ENCODE measurements at regions not wholly inside any gene's neighbourhood (a gene's known extent, or its start where the extent isn't known, plus 50 kb on each side); places are given as distances from the start of the nearest gene placed in this dataset.
"Not testable (repeated sequence)": the region's sequence is repeated elsewhere in the genome, so short reads cannot be mapped to it uniquely, and the experiment has no call there.

DNA sequence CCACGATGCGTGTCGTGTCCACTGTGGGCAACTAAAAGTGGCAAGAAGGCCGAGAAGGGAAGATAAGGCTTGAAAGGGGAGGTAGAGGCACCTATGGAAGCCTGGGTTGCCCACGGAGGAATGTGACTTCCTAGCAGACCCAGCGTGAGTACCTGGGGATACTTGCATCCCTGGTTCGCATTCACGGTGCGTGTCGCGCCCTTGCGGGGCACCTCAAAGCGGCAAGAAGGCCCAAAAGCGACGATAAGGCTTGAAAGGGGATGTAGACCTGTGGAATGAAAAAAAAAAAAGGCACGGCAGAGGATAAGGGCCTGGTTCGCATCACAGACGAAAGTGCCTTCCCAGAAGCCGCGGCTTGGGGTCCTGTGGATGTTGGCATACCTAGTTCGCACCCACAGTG, 282.9 kb downstream of the ALG10 start:
- no peak for DNase-seq

DNA sequence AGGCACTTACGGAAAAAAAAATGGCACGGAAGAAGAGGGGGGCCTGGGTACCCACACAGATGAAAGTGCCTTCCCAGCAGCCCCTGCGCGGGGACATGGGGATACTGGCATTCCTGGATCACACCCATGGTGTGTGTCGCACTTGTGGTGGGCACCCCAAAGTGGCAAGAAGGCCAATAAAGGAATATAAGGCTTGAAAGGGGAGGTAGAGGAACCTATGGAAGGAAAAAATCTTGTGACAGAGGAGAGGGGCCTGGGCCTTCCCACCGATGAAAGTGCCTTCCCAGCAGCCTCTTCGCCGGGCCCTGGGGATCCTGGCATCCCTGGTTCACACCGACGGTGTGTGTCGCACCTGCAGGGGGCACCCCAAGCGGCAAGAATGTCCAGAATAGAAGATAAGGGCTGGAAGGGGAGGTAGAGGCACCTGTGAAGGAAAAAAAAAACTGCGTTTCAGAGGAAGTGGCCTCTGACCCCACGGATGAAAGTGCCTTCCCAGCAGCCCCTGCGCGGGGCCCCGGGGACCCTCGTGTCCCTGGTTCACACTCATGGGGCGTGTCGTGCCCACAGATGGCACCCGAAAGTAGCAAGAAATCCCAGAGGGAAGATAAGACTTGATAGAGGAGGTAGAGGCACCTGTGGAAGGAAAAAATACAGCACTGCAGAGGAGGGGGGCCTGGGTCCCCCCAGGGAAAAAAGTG, 284.0 kb downstream of the ALG10 start:
- no peak for DNase-seq

DNA sequence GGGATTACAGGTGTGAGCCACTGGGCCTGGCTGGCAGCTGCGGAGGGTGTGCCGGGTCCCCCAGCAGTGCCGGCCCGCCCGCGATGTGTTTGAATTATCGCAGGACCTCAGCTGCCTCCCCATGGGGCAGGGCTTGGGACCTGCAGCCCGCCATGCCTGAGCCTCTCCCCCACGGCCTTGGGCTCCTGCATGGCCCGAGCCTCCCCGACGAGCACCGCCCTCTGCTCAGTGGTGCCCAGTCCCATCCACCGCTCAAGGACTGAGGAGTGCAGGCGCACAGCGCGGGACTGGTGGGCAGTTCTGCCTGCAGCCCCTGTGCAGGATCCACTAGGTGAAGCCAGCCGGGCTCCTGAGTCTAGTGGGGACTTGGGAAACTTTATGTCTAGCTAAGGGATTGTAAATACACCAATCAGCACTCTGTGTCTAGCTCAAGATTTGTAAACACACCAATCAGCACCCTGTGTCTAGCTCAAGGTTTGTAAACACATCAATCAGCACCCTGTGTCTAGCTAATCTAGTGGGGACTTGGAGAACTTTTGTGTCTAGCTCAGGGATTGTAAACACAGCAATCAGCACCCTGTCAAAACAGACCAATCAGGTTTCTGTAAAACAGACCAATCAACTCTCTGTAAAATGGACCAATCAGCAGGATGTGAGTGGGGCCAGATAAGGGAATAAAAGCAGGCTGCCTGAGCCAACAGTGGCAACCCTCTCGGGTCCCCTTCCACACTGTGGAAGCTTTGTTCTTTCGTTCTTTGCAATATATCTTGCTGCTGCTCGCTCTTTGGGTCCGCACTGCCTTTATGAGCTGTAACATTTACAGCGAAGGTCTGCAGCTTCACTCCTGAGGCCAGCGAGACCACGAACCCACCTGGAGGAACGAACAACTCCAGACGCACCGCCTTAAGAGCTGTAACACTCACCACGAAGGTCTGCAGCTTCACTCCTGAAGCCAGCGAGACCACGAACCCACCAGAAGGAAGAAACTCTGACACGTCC, 287.8 kb downstream of the ALG10 start:
- not testable (repeated sequence) for DNase-seq

DNA sequence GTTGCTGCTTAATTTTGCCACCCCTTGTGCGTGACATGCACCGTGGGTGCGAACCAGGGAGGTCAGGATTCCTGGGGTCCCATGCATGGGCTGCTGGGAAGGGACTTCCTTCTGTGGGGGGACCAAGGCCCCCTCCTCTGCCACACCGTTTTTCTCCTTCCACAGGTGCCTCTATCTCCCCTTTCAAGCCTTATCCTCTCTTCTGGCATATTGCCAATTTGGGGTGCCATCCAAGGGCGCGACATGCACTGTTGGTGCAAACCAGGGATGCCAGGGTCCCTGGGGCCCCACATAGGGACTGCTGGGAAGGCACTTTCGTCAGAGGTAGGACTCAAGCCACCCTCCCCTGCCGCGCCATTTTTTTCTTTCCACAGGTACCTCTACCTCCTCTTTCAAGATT, 289.0 kb downstream of the ALG10 start:
- no peak for DNase-seq

DNA sequence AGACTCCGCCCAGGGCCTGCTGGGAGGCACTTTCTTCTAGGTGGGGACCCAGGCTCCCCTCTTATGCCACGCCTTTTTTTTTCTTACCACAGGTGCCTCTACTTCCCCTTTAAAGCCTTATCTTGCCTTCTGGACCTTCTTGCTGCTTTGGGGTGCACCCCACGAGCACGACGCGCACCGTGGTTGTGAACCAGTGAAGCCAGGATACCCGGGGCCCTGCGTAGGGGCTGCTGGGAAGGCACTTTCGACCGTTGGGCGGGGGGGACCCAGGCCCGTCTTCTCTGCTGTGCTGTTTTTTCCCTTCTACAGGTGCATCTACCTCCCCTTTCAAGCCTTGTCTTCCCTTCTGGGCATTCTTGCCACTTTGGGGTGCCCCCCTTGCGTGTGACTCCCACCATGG, 305.4 kb downstream of the ALG10 start:
- no peak for DNase-seq

DNA sequence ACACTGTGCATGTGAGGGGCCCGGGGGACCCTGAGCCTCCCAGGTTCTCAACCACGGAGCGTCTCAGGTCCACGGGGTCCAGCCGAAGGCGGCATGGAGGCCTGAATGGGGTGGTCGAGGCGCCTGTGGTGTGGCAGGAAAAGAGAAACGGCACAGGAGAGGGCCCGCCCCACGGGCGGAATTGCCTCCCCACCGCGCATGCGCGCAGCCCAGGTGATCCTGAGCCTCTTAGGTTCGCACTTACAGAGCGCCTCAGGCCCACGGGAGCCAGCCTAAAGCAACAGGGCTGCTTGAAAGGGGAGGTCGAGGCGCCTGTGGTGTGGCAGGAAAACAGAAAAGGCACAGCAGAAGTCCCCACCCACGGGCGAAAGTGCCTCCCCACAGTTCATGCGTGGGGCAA, 311.0 kb downstream of the ALG10 start:
- DNase-seq = no peak

DNA sequence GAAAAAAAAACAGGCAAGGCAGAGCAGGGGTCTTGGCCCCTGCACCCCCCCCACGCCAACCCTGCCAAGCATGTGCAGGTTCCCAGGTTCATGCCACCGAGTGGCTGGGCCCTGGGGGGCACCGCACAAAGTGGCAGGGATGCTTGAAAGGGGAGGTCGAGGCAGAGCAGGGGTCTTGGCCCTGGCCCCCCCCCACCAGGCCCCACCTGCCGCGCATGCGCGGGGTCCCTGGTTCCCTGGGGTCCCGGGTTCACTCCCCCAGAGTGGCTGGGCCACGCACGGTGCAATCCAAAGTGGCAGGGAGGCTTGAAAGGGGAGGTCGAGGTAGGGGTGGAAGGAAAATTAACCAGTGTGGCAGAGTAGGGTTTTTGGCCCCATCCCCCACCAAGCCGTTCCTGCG, 312.2 kb downstream of the ALG10 start:
- no peak for DNase-seq

DNA sequence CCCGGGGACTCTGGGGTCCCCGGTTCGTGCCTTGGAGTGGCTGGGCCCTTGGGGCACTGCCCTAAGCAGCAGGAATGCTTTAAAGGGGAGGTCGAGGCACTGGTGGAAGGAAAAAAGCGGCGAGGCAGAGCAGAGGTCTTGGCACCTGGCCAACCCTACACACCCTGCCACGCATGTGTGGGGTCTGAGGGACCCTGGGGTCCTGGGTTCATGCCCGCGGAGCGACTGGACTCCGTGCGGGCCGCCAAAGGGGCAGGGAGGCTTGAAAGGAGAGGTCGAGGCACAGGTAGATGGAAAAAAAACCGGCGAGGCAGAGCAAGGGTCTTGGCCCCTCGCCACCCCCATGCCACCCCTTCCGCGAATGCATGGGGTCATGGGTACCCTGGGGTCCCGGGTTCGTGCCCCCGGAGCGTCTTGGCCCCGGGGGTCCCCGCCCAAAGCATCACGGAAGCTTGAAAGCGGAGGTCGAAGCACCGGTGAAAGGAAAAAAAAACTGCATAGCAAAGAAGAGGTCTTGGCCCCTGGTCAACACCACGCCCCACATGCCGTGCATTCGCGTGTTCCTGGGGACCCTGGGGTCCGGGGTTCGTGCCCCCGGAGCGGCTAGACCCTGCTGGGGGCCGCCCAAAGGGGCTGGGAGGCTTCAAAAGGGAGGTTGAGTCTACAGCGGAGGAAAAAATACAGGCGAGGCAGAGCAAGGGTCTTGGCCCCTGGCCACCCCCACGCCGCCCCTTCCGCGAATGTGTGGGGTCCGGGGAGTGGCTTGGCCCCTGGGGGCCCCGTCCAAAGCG, 312.9 kb downstream of the ALG10 start:
- no peak for DNase-seq

DNA sequence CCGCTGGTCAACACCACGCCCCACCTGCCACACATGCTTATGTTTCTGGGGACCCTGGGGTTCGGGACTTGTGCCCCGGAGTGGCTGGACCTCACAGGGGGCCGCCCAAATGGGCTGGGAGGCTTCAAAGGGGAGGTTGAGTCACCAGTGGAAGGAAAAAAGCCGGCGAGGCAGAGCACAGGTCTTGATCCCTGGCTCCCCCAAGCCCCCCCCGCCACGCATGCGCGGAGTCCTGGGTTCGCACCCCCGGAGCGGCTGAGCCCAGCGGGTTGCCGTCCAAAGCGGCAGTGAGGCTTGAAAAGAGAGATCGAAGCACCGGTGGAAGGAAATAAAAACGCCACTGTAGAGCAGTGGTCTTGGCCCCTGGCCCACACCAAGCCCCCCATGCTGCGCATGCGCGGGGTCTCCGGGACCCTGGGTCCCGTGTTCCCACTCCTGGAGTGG, 313.5 kb downstream of the ALG10 start:
- DNase-seq = no peak

DNA sequence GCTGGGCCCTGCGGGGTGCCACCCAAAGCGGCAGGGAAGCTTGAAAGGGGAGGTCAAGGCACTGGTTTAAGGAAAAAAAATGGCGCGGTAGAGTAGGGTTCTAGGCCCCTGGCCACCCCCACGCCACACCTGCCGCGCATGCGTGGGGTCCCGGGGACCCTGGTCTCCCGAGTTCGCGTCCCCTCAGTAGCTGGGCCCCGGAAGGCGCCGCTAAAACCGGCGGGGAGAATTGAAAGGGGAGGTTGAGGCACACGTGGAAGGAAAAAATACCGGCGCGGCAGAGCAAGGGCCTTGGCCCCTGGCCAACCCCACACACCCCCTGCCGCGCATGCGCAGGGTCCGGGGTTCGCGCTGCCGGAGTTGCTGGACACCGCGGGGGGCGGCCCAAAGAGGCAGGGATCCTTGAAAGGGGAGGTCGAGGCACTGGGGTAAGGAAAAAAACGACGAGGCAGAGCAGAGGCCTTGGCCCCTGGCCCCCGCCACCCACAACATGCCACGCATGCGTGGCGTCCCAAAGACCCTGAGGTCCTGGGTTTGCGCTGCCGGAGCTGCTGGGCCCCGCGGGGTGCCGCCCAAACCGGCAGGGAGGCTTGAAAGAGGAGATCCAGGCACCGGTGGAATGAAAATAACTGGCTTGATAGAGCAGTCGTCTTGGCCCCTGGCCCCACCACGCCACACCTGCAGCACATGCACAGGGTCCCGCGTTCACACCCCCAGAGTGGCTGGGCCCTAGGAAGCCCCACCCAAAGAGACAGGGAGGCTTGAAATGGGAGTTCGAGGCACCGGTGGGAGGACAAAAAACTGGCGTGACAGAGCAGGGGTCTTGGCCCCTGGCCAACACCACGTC, 314.5 kb downstream of the ALG10 start:
- DNase-seq = no peak

DNA sequence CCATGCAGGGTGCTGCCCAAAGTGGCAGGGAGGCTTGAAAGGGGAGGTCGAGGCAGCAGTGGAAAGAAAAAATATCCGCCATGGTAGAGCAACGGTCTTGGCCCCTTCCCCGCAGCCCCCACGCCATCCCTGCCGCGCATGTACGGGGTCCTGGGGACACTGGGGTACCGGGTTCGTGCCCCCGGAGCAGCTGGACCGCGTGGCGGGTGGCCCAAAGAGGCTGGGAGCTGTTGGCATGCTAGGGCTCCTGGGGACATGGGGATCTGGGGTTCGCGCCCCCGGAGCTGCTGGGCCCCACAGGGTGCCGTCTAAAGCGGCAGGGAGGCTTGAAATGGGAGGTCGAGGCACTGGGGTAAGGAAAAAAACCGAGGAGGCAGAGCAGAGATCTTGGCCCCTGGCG, 316.5 kb downstream of the ALG10 start:
- DNase-seq = no peak

DNA sequence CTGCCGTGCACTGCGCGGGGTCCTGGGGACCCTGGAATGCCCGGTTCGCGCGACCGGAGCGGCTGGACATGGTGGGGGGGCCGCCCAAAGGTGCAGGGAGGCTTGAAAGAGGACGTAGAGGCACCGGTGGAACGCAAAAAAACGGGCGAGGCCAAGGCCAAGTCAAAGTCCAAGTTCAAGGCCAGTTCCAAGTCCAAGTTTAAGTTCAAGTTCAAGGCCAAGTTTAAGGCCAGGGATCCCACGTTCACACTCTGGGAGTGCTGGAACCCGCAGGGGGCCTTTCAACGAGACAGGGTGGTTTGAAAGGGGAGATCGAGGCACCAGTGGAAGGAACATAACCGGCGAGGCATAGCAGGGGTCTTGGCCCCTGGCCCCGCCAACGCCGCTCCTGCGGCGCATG, 317.6 kb downstream of the ALG10 start:
- no peak for DNase-seq

DNA sequence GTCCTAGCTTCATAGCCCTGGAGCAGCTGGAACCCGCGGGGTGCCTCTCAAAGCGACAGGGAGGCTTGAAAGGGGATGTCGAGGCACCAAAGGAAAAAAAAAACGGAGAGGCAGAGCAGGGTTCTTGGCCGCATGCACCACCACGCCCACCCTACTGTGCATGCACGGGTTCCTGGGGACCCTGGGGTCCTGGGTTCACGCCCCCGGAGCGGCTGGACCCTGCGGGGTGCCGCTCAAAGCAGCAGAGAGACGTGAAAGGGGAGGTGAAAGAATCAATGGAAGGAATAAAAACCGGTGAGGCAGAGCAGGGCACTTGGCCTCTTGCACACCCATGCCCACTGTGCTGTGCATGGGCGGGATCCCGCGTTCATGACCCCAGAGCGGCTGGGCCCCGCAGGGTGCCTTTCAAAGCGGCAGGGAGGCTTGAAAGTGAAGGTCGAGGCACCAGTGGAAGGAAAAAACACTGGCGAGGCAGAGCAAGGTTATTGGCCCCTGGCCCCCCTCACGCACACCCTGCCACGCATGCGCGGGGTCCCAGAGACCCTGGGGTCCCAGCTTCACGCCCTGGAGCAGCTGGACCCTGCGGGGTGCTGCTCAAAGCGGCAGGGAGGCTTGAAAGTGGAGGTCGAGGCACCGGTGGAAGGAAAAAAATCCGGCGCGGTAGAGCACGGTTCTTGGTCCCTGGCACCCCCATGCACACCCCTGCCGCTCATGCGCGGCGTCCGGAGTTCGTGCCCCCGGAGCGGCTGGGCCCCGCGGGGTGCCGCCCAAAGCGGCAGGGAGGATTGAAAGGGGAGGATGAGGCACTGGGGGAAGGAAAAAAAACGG, 318.5 kb downstream of the ALG10 start:
- DNase-seq = no peak

DNA sequence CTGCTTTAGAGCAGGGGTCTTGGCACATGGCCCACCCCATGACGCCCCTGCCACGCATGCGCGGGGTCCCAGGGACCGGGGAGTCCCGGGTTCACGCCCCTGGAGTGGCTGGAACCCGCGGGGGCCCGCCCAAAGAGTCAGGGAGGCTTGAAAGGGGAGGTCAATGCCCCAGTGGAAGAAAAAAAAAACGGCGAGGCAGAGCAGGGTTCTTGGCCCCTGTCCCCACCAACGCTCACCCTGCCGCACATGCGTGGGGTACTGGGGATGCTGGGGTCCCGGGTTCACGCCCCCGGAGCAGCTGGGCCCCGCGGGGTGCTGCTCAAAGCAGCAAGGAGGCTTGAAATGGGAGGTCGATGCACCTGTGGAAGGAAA, 319.1 kb downstream of the ALG10 start:
- DNase-seq = no peak

DNA sequence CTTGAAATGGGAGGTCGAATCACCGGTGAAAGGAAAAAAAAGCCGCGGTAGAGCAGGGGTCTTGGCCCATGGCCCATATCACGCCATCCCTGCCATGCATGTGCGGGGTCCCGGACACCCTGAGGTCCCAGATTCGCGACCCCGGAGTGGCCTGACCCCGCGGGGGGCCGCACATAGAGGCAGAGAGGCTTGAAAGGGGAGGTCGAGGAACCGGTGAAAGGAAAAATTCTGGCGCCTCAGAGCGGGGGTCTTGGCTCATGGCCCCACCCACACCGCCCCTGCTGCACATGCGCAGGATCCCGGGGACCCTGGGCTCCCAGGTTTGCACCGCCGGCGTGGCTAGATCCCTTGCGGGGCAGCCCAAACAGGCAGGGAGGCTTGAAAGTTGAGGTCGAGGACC, 319.8 kb downstream of the ALG10 start:
- DNase-seq = no peak

DNA sequence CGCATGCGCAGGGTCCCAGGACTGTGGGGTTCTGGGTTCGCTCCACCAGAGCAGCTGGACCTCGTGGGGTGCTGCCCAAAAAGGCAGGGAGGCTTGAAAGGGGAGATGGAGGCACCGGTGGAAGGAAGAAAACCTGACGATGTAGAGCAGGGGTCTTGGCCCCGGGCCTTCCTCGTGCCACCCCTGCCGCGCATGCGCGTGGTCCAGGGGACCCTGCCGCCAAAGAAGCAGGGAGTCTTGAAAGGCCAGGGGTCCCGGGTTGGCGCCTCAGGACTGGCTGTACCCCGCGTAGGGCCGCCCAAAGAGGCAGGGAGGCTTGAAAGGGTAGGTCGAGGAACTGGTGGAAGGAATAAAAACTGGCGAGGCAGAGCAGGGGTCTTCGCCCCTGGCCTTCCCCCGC, 321.0 kb downstream of the ALG10 start:
- DNase-seq = no peak

DNA sequence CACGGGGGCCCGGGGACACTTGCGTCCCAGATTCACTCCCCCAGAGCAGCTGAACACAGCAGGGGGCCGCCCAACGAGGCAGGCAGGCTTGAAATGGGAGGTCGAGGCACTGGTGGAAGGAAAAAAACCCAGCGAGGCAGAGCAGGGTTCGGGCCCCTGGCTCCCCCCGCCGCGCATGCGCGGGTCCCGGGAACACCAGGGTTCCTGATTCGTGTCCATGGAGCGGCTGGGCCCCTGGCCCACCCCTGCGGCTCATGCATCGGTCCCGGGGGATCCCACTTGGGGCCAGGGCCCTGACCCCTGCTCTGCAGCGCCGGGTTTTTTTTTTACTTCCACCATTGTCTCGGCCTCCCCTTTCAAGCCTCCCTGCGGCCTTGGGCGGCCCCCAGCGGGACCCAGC, 321.5 kb downstream of the ALG10 start:
- no peak for DNase-seq

DNA sequence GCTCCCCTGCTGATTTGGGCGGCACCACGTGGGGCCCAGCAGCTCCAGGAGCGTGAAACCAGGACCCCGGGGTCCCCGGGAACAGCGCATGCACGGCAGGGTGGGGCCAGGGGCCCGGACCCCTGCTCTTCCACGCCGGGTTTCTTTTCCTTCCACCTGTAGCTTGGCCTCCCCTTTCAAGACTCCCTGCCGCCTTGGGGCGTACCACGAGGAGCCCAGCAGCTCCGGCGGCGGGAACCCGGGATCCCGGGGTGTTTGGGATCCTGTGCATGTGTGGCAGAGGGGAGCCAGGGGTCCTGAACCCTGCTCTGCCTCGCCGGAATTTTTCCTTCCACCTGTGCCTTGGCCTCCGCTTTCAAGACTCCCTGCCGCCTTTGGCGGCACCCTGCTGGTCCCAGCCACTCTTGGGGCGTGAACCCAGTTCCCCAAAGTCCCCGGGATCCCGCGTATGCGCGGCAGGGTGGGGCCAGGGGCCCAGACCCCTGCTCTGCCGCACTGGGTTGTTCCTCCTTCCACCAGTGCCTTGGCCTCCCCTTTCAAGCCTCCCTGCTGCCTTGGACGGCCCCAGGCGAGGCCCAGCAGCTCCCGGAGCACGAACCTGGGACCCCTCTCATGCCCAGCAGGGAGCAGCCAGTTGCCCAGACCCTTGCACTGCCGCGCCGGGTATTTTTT, 322.7 kb downstream of the ALG10 start:
- no peak for DNase-seq

DNA sequence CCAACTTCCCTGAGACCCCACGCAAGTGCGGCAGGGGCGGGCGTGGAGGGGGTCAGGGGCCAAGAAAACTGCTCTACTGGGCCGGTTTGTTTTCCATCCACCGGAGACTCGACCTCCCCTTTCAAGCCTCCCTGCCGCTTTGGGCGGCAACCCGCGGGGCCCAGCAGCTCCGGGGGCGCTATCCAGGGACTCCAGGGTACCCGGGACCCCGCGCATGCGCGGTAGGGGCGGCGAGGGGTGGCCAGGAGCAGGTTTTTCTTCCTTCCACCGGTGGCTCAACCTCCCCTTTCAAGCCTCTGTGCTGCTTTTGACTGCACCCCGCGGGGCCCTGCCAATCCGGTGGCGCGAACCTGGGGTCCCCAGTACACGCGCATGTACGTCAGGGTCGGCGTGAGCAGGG, 323.5 kb downstream of the ALG10 start:
- DNase-seq = no peak

DNA sequence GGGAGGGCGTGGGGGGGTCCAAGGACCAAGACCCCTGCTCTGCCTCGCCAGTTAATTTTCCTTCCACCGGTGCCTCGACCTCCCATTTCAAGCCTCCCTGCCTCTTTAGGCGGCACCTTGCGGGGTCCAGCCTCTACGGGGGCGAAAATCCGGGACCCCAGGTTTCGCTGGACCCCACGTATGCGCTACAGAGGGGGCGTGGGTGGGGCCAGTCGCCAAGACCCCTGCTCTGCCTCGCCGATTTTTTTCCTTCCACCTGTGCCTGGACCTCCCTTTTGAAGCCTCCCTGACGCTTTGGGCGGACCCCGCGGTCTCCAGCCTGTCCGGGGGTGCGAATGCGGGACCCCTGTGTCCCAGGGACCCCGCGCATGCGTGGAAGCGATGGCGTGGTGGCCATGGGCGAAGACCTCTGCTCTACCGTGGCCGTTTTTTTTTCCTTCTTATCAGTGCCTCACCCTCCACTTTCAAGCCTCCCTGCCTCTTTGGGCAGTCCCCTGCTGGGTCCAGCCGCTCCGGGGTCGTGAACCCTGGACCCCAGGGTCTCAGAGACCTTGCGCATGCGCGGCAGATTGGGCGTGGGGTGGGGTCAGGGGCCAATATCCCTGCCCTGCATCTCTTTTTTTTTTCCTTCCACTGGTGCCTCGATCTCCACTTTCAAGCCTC, 324.2 kb downstream of the ALG10 start:
- no peak for DNase-seq

Data from activated CD4-positive, alpha-beta T cell treated with anti-CD3 and anti-CD28 coated beads for 4 hours (primary cell).